DOHH2 (cell line): ENCODE measurements at regions not wholly inside any gene's neighbourhood (a gene's known extent, or its start where the extent isn't known, plus 50 kb on each side); places are given as distances from the start of the nearest gene placed in this dataset.
"Not testable (repeated sequence)": the region's sequence is repeated elsewhere in the genome, so short reads cannot be mapped to it uniquely, and the experiment has no call there.

Experiments used
- H3F3A ChIP-seq: fragments of 200-600 bp; sonication (generic), shearing (Covaris generic); 2 replicates; pipeline ENCODE4 v1.6.0; 2016; ENCODE audit warnings: antibody characterized with exemption, mild to moderate bottlenecking; ENCODE audit not compliant: control insufficient read depth, insufficient read depth
- H3K27ac ChIP-seq: fragments of 200-600 bp; sonication (generic); 2 replicates; pipeline ENCODE4 v1.5.1; 2014; ENCODE audit warnings: low read depth, mild to moderate bottlenecking, low read length, moderate library complexity
- H3K27me3 ChIP-seq: fragments of 200-600 bp; sonication (generic); 2 replicates; pipeline ENCODE4 v1.6.1; 2014; ENCODE audit warnings: mild to moderate bottlenecking, low read length, mixed read lengths; ENCODE audit not compliant: control insufficient read depth
- H3K36me3 ChIP-seq: fragments of 200-600 bp; sonication (generic); 2 replicates; pipeline ENCODE4 v1.6.1; 2014; ENCODE audit warnings: mild to moderate bottlenecking, low read length, moderate library complexity, mixed read lengths; ENCODE audit not compliant: control insufficient read depth
- H3K4me1 ChIP-seq: fragments of 200-600 bp; sonication (generic); 2 replicates; pipeline ENCODE4 v1.6.1; 2014; ENCODE audit warnings: mild to moderate bottlenecking, low read length, mixed read lengths; ENCODE audit not compliant: control insufficient read depth
- H3K4me2 ChIP-seq: fragments of 200-600 bp; sonication (generic); 2 replicates; pipeline ENCODE4 v1.6.0; 2014; ENCODE audit warnings: mild to moderate bottlenecking, low read length, moderate library complexity
- H3K4me3 ChIP-seq: fragments of 200-600 bp; sonication (generic); 2 replicates; pipeline ENCODE4 v1.5.1; 2014; ENCODE audit warnings: mild to moderate bottlenecking, low read length, mixed read lengths
- H3K79me2 ChIP-seq: fragments of 200-600 bp; sonication (generic); 2 replicates; pipeline ENCODE4 v1.6.1; 2014; ENCODE audit warnings: mild to moderate bottlenecking, low read length, mixed read lengths; ENCODE audit not compliant: control insufficient read depth
- H3K9me2 ChIP-seq: fragments of 200-600 bp; sonication (generic); replicated peaks from 2 replicates; pipeline ENCODE4 v1.6.1; 2014; ENCODE audit warnings: mild to moderate bottlenecking, low read length, mixed read lengths; ENCODE audit not compliant: control insufficient read depth
- H3K9me3 ChIP-seq: fragments of 200-600 bp; sonication (generic); 2 replicates; pipeline ENCODE4 v1.6.1; 2014; ENCODE audit warnings: antibody characterized with exemption, low read length, mixed read lengths; ENCODE audit not compliant: control insufficient read depth, insufficient read depth
- H4K20me1 ChIP-seq: fragments of 200-600 bp; sonication (generic); 2 replicates; pipeline ENCODE4 v1.6.0; 2014; ENCODE audit warnings: low read depth, mild to moderate bottlenecking, antibody characterized with exemption, low read length, moderate library complexity; ENCODE audit not compliant: control insufficient read depth, insufficient read depth
- CTCF ChIP-seq: fragments of 200-600 bp; sonication (generic); IDR thresholded peaks from one replicate; pipeline ENCODE4 v1.5.1; 2014; ENCODE audit warnings: antibody characterized with exemption, mild to moderate bottlenecking, low read depth, low read length; ENCODE audit not compliant: poor library complexity, severe bottlenecking
- EZH2phosphoT487 ChIP-seq: fragments of 200-600 bp; sonication (generic); IDR thresholded peaks from 2 replicates; pipeline ENCODE4 v1.6.1; 2017; ENCODE audit warnings: borderline replicate concordance, mild to moderate bottlenecking, antibody characterized with exemption, low read length, moderate library complexity, mixed read lengths

GRCh38 chr4:102403116-102403515 is 57.8 kb upstream of the SLC39A8 start:
- Histone ChIP-seq H3K79me2 (no peaks in the 10 kb centered on the region), H3F3A (no peaks in the 10 kb centered on the region), H3K36me3 (no peaks in the 10 kb centered on the region), H3K9me3 (no peaks in the 10 kb centered on the region), H3K9me2 (no peaks in the 10 kb centered on the region; the same call in 1 of the 2 replicates), H3K4me2 (no peak overlapping the region), H3K27me3 (no peaks in the 10 kb centered on the region), H4K20me1 (no peaks in the 10 kb centered on the region), H3K27ac (no peak overlapping the region), H3K4me1 (peaks cover 6% of the 10 kb centered on the region), H3K4me3 (no peak overlapping the region)
- TF ChIP-seq CTCF, result no peak
- no peak for TF ChIP-seq EZH2phosphoT487

GRCh38 chr4:102404431-102404969 is 59.2 kb upstream of the SLC39A8 start:
- H3K4me3 ChIP-seq, result no peak overlapping the region
- TF ChIP-seq CTCF, result no peak
- TF ChIP-seq EZH2phosphoT487, result no peak
- no peaks in the 10 kb centered on the region for H4K20me1 ChIP-seq
- no peaks in the 10 kb centered on the region for H3K79me2 ChIP-seq
- H3K27me3 ChIP-seq, result no peaks in the 10 kb centered on the region
- H3K9me3 ChIP-seq, result no peaks in the 10 kb centered on the region
- H3K27ac ChIP-seq, result no peak overlapping the region
- H3K4me1 ChIP-seq, result peaks cover 6% of the 10 kb centered on the region
- no peaks in the 10 kb centered on the region; the same call in 1 of the 2 replicates for H3K9me2 ChIP-seq
- no peaks in the 10 kb centered on the region for H3K36me3 ChIP-seq
- no peak overlapping the region for H3K4me2 ChIP-seq
- no peaks in the 10 kb centered on the region for H3F3A ChIP-seq

- Histone ChIP-seq H3K9me2 (no peaks in the 10 kb centered on the region; the same call in 1 of the 2 replicates), H4K20me1 (no peaks in the 10 kb centered on the region), H3K9me3 (no peaks in the 10 kb centered on the region)
These were observed 60.6 kb upstream of the SLC39A8 start for GRCh38 chr4:102405821-102406401.

GRCh38 chr4:102410884-102411283 is 65.6 kb upstream of the SLC39A8 start:
- H4K20me1 ChIP-seq, H3K4me1 ChIP-seq, H3K9me3 ChIP-seq, H3K4me3 ChIP-seq, H3K27ac ChIP-seq, H3K27me3 ChIP-seq, H3K36me3 ChIP-seq, H3F3A ChIP-seq, H3K79me2 ChIP-seq, H3K9me2 ChIP-seq, H3K4me2 ChIP-seq: not testable (repeated sequence)

More at GRCh38 chr4:102405821-102406401, 60.6 kb upstream of the SLC39A8 start:
- Histone ChIP-seq H3K27ac (no peak overlapping the region), H3K79me2 (no peaks in the 10 kb centered on the region), H3F3A (no peaks in the 10 kb centered on the region), H3K4me3 (no peak overlapping the region), H3K4me1 (peaks cover 6% of the 10 kb centered on the region), H3K4me2 (no peak overlapping the region), H3K36me3 (no peaks in the 10 kb centered on the region), H3K27me3 (no peaks in the 10 kb centered on the region)
- TF ChIP-seq EZH2phosphoT487, result no peak
